Activated naive CD8-positive, alpha-beta T cell treated with anti-CD3 and anti-CD28 coated beads, Interleukin-2, amount 50 U/mL, for 16 hours (primary cell): ENCODE measurements at regions not wholly inside any gene's neighbourhood (a gene's known extent, or its start where the extent isn't known, plus 50 kb on each side); places are given as distances from the start of the nearest gene placed in this dataset.
"Not testable (repeated sequence)": the region's sequence is repeated elsewhere in the genome, so short reads cannot be mapped to it uniquely, and the experiment has no call there.

ENCODE experiments used
- DNase-seq: peaks from one replicate; pipeline ENCODE4 v3.0.0-alpha.2; 2020; ENCODE audit warnings: low read depth, low spot score

GRCh38 chr2:161055289-161055688 is 104.9 kb upstream of the TANK start:
- no peak for DNase-seq

GRCh38 chr2:161059388-161059787 is 100.8 kb upstream of the TANK start:
- DNase-seq = no peak

DNA sequence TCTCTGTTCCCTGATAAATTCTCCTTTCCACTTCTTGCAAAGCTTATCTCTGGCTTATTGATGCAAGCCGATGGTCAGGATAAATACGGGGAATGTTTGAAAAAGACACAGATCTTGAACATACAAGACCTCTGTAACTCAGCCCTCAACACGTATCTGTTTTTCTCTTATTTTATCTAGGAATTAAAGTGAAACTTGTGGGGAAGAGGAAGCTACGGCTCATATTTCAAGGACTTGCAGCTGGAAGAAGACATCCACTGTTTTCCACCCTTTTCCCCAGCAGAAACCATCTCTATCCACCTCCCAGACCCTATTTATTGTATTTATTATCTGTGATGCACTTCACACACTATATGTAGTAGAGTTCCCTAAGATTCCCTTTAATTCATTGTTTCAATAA is 98.4 kb upstream of the TANK start:
- DNase-seq = no peak

DNA sequence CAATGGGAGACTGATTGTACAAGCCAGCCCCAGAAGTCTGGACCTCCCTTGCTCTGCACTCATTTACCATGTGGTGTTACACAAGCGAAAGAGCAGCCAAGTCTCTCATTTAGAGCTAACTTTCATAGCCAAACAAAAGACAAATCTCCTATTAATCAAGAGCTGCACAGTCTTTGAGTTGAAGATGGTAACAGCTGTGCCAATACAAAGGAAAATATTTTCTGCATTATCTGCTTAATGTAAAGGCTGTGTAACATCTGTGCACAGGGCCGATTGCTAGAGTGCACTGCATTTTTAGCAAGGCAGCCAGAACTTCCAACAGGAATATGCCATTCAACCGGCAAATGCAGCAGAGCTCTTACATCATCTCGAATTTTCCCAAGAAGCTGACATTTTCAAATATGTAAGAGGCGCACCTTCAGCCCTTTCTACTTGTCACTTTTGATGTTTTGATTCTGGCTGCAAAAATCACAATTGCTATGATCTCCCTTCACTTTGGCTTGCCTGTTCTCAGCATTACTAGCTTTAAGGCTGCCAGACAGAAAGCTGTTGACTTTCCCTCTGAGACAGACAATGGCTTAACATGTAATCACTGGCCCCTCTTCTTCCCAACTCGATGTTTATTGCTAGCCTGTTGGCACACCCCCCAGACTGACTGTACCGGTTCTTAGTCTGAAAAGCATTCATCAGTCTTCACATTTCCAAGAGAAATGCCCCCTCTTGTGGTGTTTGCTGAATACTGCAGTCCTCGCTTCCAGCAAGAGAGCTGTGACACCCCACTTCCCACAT is 96.9 kb upstream of the TANK start:
- peak; percentile 15 for DNase-seq

- no peak for DNase-seq
These were observed 96.3 kb upstream of the TANK start for GRCh38 chr2:161063946-161064306.

- DNase-seq = no peak
These were observed 92.3 kb upstream of the TANK start for GRCh38 chr2:161067846-161068350.

DNA sequence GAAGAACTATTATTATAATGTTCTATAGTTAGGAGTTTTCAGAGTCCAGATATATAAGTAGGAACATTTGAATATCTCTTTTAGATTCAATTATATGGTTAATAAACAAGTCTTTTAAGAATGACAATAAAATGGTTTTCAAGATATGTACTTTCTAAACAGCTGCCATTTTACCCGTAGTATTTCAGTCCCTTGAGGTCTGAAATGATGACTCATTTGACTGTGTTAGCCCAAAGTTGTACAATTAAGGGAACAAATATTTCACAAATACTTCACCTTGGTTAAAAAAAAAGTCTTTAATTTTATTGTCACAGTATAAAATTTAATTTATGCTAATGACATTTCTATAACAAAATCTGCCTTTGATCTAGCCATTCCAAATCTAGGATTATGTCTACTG is 91.6 kb upstream of the TANK start:
- DNase-seq = no peak

DNA sequence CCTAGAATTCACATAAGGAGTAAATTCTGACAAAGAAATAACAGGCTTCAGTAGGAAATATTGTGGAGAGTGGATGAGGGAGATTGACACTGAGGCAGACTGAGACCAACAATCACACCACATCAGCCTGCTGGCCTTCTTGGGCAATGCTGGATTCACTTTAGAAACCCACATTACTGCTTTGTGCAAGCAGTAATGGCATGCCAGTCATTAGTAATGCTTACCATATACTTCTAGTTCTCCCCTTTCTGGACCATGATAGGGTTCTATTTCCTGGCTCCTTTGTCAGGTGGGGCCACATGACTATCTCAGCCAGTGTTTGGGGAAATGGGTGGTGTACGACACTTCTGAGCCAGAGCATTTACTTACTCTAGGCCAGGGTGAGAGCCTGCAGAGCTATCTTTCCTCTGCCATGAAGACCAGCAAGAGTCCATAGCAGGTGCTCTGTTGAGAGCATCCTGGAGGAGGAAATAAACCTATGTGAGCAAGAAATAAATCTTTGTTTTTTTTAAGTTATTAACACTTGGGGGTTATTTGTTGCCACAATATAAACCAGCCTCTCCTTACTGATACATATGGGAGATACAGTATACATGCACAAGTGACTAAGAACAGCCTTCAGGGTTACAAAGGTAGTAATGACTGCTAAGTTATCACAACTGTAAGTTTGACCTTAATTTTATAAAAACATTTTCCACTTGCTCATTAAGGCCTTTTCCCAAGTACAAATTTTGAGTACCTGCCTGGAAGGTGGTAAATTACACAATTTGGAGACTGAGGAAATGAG is 89.3 kb upstream of the TANK start:
- DNase-seq = no peak

DNA sequence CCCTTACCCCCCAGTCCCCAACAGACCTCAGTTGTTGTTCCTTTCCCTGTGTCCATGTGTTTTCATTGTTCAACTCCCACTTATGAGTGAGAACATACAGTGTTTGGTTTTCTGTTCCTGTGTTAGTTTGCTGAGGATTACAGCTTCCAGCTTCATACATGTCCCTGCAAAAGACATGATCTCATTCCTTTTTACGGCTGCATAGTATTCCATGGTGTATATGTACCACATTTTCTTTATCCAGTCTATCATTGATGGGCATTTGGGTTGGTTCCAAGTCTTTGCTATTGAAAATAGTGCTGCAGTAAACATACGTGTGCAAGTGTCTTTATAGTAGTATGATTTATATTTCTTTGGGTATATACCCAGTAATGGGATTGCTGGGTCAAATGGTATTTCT is 87.8 kb upstream of the TANK start:
- not testable (repeated sequence) for DNase-seq

DNA sequence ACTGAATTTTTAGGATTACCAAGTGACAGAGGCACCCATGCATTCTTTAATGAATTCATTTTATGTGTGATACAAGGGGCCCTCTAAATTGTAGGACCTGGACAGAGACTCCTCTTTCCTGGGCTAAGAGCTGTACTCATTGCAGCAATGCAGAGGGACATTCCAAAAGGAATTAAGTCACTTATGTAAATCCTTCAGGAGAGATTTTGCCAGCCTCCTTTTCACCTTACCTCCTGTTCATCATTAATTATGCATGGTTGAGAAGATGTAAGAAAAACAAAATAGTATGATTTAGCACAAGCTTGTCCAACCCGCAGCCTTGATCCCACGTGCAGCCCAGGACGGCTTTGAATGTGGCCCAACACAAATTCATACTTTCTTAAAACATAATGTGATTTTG is 84.5 kb upstream of the TANK start:
- no peak for DNase-seq

DNA sequence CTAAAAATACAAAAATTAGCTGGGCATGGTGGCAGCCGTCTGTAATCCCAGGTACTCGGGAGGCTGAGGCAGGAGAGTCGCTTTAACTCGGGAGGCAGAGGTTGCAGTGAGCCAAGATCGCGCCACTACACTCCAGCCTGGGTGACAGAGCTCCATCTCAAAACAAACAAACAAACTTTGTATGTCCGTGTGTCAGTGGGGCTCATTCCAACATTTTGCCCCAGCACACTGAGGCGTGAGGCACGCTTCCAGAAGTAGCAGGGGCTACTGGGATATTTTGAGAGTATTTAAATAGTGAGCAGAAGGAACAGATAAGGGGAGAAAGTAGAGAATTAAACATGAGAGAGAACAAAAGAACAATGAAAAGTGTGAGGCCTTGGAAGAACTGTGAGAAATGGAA is 83.3 kb upstream of the TANK start:
- DNase-seq = no peak

GRCh38 chr2:161077367-161078210 is 82.6 kb upstream of the TANK start:
- peak; percentile 15 for DNase-seq

DNA sequence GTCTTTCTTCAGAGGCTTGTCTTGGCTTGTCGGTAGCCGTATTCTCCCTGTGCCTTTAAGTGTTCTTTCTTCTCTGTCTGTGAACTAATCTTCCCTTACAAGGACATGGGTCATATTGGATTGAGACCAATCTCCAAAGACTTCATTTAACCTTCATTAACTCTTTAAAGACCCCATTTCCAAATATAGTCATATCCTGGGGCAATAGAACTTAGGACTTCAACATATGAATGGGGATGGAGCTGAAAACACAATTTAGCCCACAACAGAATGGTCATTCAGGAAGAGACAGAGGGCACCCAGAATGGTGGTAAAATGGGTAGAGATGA is 82.1 kb upstream of the TANK start:
- no peak for DNase-seq

DNA sequence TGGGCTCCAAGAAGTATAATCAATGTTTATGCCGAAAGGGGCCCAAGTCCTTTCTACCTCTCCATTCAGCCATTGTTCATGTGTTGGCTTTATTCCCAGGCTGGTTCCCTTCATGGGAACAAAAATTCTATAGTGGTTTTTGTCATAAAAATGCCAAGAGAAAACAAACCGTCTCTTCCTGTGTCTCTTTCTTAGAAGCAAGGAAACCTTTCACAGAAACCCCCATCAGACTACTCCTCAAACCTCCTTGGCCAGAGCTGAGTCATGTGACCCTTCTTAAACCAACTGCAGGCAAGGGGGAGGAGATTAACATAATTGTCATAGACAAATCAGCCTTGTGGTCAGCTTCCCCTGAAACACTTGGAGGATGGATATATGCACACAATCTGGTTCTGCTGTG is 75.1 kb upstream of the TANK start:
- DNase-seq = no peak

DNA sequence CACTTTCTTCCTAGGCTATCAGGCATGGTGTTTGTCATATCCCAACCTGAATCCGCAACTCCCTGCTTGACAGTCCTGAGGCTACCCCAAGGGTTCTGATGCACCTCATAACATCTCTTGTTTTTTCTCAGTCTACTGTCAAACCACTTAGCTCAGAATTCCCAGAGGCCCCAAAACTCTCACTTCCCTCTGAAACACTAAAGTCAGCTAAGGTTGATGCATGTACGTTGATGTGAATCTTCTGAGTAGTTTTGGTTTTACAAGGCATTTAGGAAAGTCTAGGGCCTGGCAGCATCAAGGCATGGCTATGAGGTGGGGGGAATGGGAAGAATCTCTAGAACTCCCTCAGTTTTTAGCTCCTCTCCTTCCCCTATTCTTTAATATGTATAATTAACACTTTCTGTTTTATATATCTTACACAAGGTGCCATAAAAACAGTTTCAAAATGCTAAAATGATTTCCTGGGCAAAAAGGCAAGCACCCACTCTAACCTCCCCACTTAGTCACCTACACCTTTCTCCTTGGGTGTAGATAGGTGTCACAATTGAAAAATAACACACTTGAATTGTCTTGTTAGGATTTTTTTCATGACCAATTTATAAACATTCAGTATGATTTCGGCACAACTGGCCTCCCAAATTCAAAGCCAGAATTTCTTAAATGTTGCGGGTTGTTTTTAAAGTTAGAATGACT is 71.4 kb upstream of the TANK start:
- no peak for DNase-seq

DNA sequence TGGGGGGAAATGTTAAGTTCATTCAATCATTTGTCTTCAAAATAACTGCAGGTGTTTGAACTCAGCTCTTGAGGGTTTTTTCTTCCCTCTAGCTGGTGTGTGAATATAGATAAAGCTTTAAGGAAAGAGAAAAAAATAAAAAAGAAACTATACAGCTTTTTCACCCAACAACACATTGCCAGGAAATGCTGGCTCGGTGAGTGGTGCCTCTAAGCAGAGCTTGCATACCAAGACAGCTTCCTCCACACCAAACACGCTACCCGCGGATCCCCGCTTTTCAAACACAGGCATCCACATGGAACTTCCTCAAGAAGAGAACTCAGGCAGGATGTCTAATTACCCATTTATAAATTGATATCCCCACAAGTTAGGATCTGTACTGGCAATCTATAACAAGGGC is 69.8 kb upstream of the TANK start:
- no peak for DNase-seq

GRCh38 chr2:161095314-161095713 is 64.9 kb upstream of the TANK start:
- no peak for DNase-seq

- no peak for DNase-seq
These were observed 63.9 kb upstream of the TANK start for GRCh38 chr2:161096336-161096735.

GRCh38 chr2:161097157-161097556 is 63.1 kb upstream of the TANK start:
- no peak for DNase-seq

DNA sequence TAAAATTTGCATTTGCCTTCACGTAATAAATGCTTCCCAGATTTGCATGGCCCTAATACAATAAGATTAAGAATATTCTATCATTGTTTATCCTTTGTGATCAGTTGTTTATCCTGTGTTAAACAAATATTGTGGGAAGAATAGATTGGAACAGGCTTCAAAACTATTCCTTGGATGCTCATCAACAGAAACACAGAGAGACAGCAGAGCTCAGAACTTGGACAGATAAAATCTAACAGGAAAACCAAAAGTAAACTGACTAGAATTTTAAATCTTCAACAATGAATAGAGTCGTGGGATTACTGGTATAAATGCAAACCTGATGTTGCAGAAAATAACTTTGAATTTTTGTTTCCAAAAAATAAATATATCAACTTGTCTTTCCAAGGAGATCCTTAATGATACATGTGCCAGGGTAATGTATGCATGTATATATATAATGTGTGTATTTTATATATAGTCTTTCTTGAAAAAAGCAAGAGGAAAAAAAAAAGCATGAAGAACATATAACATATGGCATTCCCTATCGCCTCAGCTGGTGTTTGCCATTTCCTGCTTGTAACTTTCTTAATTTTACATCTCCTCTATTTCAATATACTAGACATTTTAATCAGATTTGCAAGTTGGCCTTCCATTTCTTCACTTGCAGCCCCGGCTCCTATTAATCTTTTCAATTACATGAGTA is 59.9 kb upstream of the TANK start:
- no peak for DNase-seq

- no peak for DNase-seq
These were observed 58.8 kb upstream of the TANK start for GRCh38 chr2:161101406-161101805.
